Natural killer cell (primary cell): ENCODE measurements at regions not wholly inside any gene's neighbourhood (a gene's known extent, or its start where the extent isn't known, plus 50 kb on each side); places are given as distances from the start of the nearest gene placed in this dataset.

Experiments
- ATAC-seq, 3 donors: fragments of 150-1000 bp in 2 of 3; fragments of 200-7000 bp in 1 of 3; cut with Tn5 transposase; 1 replicate in 1 of 3; 2 replicates in 2 of 3; pipeline ENCODE4 v1.10.0; 2021; ENCODE audit warnings: mild to moderate bottlenecking in 2 of 3, moderate library complexity in 2 of 3
- DNase-seq, 2 donors: peaks; one replicate each; pipeline versions ENCODE4 v3.0.0 to v3.0.0-alpha.2; 2013 to 2021; ENCODE audit warnings: mixed read lengths in 1 of 2
- H3K27ac ChIP-seq: one replicate; pipeline ENCODE4 v1.5.1; 2013; ENCODE audit warnings: mild to moderate bottlenecking, low read length
- H3K27me3 ChIP-seq: one replicate; pipeline ENCODE4 v1.6.1; 2013; ENCODE audit warnings: low read length; ENCODE audit not compliant: control insufficient read depth, insufficient read depth
- H3K36me3 ChIP-seq: one replicate; pipeline ENCODE4 v1.6.1; 2013; ENCODE audit warnings: low read length; ENCODE audit not compliant: control insufficient read depth, insufficient read depth
- H3K4me1 ChIP-seq: one replicate; pipeline ENCODE4 v1.6.1; 2013; ENCODE audit warnings: low read length; ENCODE audit not compliant: control insufficient read depth, insufficient read depth
- H3K4me3 ChIP-seq: one replicate; pipeline ENCODE4 v1.5.1; 2013; ENCODE audit warnings: low read length
- H3K9me3 ChIP-seq: one replicate; pipeline ENCODE4 v1.6.1; 2013; ENCODE audit warnings: low read length; ENCODE audit not compliant: control insufficient read depth, insufficient read depth
- H3K27ac Mint-ChIP-seq, 2 donors: one replicate each; pipeline ENCODE4 v1.8.0; 2022; ENCODE audit warnings: mild to moderate bottlenecking in 2 of 2, mixed read lengths in 2 of 2, moderate library complexity in 1 of 2
- H3K27me3 Mint-ChIP-seq, 2 donors: one replicate each; pipeline ENCODE4 v1.8.0; 2022; ENCODE audit warnings: low read depth in 2 of 2, mixed read lengths in 2 of 2
- H3K36me3 Mint-ChIP-seq: one replicate; pipeline ENCODE4 v1.8.0; 2022; ENCODE audit warnings: mixed read lengths
- H3K4me1 Mint-ChIP-seq, 2 donors: one replicate each; pipeline ENCODE4 v1.8.0; 2022; ENCODE audit warnings: mixed read lengths in 2 of 2
- H3K4me3 Mint-ChIP-seq: one replicate; pipeline ENCODE4 v1.8.0; 2022; ENCODE audit warnings: mild to moderate bottlenecking, moderate library complexity, mixed read lengths
- H3K9me3 Mint-ChIP-seq, 2 donors: one replicate each; pipeline ENCODE4 v1.8.0; 2022; ENCODE audit warnings: mixed read lengths in 2 of 2
- WGBS: methylation state at CpG from one replicate; pipeline ENCODE4 v1.1.7; 2013; ENCODE audit warnings: missing lambda C conversion rate; ENCODE audit not compliant: insufficient coverage; 5-methylcytosine and 5-hydroxymethylcytosine counted together
- intact Hi-C: fragments of 100-400 bp; cut with micrococcal nuclease; formaldehyde crosslinking; loops from one replicate; pipeline ENCODE4 v1.14.2; 2022
- TF ChIP-seq, protein P1 (sequence below): fragments of 200-600 bp; IDR thresholded peaks from one replicate; pipeline ENCODE4 v1.8.0; 2022; ENCODE audit warnings: antibody characterized with exemption

GRCh38 chr21:38740090-38740489 lies 65.6 kb upstream of the ETS2 start:
- DNase-seq (peak in 1 of 2 donors; percentile 4), ATAC-seq (no peak)
- H3K27me3 ChIP-seq = peaks cover 6% of the 10 kb centered on the region
- TF ChIP-seq, protein P1, sequence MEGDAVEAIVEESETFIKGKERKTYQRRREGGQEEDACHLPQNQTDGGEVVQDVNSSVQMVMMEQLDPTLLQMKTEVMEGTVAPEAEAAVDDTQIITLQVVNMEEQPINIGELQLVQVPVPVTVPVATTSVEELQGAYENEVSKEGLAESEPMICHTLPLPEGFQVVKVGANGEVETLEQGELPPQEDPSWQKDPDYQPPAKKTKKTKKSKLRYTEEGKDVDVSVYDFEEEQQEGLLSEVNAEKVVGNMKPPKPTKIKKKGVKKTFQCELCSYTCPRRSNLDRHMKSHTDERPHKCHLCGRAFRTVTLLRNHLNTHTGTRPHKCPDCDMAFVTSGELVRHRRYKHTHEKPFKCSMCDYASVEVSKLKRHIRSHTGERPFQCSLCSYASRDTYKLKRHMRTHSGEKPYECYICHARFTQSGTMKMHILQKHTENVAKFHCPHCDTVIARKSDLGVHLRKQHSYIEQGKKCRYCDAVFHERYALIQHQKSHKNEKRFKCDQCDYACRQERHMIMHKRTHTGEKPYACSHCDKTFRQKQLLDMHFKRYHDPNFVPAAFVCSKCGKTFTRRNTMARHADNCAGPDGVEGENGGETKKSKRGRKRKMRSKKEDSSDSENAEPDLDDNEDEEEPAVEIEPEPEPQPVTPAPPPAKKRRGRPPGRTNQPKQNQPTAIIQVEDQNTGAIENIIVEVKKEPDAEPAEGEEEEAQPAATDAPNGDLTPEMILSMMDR = no peak
- no peaks in the 10 kb centered on the region for H3K36me3 Mint-ChIP-seq
- H3K27ac Mint-ChIP-seq = no peak overlapping the region
- H3K4me3 ChIP-seq = no peak overlapping the region
- no peak overlapping the region for H3K27ac ChIP-seq
- intact Hi-C loops = no loop called here
- H3K4me3 Mint-ChIP-seq = no peak overlapping the region
- H3K36me3 ChIP-seq = no peaks in the 10 kb centered on the region
- H3K9me3 Mint-ChIP-seq = no peaks in the 10 kb centered on the region
- no peaks in the 10 kb centered on the region for H3K4me1 ChIP-seq
- 91% methylated on average over 1 of the region's 3 CpGs for WGBS
- H3K27me3 Mint-ChIP-seq = peaks cover 18 to 19% of the 10 kb centered on the region in 2 donors
- peaks cover 0 to 4% of the 10 kb centered on the region in 2 donors for H3K4me1 Mint-ChIP-seq
- H3K9me3 ChIP-seq = no peaks in the 10 kb centered on the region

DNA sequence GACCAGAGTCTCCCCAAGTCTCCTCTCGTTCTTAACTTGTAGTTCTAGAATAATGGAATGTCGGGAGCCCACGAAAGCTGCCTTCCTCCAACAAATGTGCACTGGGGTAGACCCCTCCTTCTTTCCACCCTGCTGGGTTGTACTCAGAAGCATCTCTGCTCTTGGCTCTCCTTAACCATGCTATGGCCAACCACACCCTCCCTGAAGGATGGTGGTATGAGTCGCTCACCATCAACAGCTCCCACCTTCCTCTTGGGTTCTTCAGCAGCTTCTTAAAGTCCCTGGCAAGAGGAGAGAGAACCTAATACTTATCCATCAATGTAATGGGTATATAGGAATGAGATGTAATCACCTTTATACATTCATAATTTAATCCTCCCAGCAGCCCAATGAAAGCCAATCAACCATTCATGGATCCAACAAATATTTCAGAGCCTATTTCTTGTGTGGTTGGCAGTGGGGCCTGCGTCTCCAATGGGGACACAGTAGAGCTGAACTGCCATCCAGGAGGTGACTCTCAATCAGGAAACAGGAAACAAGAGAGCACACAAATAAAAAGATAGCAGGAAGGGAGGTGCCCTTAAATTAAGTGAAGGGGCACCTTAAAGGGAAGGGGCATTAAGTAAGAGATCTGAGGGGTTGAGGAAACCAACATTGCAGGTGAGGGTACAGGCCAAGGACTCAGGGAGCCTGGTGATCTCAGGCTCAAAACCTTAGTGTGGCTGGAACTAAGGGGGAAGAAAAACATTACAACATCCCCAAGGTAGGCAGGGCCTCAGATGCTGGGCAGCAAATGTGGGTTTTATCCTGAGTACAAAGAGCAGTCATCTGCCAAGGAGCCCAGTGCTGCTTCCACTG lies 64.4 kb upstream of the ETS2 start:
- TF ChIP-seq, protein P1 = no peak
- 92% methylated on average over 5 of the region's 5 CpGs for WGBS
- no peak overlapping the region for H3K27ac ChIP-seq
- no peaks in the 10 kb centered on the region for H3K9me3 ChIP-seq
- no peak overlapping the region for H3K4me3 Mint-ChIP-seq
- no peaks in the 10 kb centered on the region for H3K27me3 ChIP-seq
- H3K4me1 Mint-ChIP-seq = peaks cover 0 to 4% of the 10 kb centered on the region in 2 donors
- no peaks in the 10 kb centered on the region for H3K9me3 Mint-ChIP-seq
- H3K27ac Mint-ChIP-seq = no peak overlapping the region
- DNase-seq (no peak), ATAC-seq (no peak)
- no peaks in the 10 kb centered on the region for H3K36me3 Mint-ChIP-seq
- no peak overlapping the region for H3K4me3 ChIP-seq
- H3K27me3 Mint-ChIP-seq = peaks cover 6% of the 10 kb centered on the region in 2 donors
- H3K36me3 ChIP-seq = no peaks in the 10 kb centered on the region
- intact Hi-C loops = no loop called here
- H3K4me1 ChIP-seq = no peaks in the 10 kb centered on the region

DNA sequence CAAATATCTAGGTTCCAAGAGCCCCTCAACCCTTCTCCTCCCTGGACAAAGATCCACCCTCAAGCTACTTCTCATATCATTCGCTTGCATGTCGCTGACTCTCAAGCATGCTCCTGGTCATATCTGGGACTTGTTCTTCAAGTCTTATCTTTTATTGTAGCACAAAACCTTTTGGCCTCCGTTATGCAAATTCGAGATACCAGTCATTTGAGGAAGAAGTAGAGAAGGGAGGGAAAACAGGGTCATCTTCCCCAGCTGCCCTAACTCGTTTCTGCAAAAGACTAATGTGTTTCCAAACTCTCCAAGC lies 63.8 kb upstream of the ETS2 start:
- WGBS = 88% methylated on average over 4 of the region's 5 CpGs
- TF ChIP-seq, protein P1 = no peak
- Histone ChIP-seq H3K4me1 (no peaks in the 10 kb centered on the region), H3K36me3 (no peaks in the 10 kb centered on the region), H3K9me3 (no peaks in the 10 kb centered on the region), H3K27me3 (no peaks in the 10 kb centered on the region), H3K27ac (no peak overlapping the region), H3K4me3 (no peak overlapping the region)
- peaks cover under 1 to 8% of the 10 kb centered on the region in 2 donors for H3K27me3 Mint-ChIP-seq
- no peaks in the 10 kb centered on the region for H3K36me3 Mint-ChIP-seq
- no peak overlapping the region for H3K4me3 Mint-ChIP-seq
- ATAC-seq = no peak
- no peak for DNase-seq
- peaks cover 0 to 4% of the 10 kb centered on the region in 2 donors for H3K4me1 Mint-ChIP-seq
- H3K9me3 Mint-ChIP-seq = no peaks in the 10 kb centered on the region
- no peak overlapping the region for H3K27ac Mint-ChIP-seq
- intact Hi-C loops = no loop called here
